HEK293 (cell line): ENCODE measurements at regions not wholly inside any gene's neighbourhood (a gene's known extent, or its start where the extent isn't known, plus 50 kb on each side); places are given as distances from the start of the nearest gene placed in this dataset.

ENCODE experiments used
- CTCF ChIA-PET: fragments of 350-600 bp; formaldehyde crosslinking; extraction: SDS; loops from one replicate; lab custom pipeline; 2021; ENCODE audit warnings: antibody characterized with exemption; lab: Yijun Ruan, JAX
- POLR2A ChIA-PET: fragments of 300-600 bp; formaldehyde crosslinking; extraction: SDS; loops from one replicate; lab custom pipeline; 2020; ENCODE audit warnings: antibody characterized with exemption, inconsistent platforms; lab: Yijun Ruan, JAX
- H3K27ac ChIP-seq: fragments of 200-500 bp; sonication (Bioruptor generic); 2 replicates; pipeline ENCODE4 v1.5.1; 2014; ENCODE audit warnings: low read depth, low read length, control low read depth, inconsistent platforms; ENCODE audit errors: extremely low read depth
- H3K36me3 ChIP-seq, 2 experiments: fragments of 200-500 bp in 1 of 2; sonication (Bioruptor generic) in 1 of 2; 1 replicate in 1 of 2; 2 replicates in 1 of 2; pipeline ENCODE4 v1.5.1; 2014 to 2017; ENCODE audit warnings: inconsistent platforms in 2 of 2, low read length in 2 of 2; ENCODE audit not compliant: control insufficient read depth in 2 of 2, insufficient read depth in 1 of 2
- H3K4me1 ChIP-seq: fragments of 200-500 bp; sonication (Bioruptor generic); 2 replicates; pipeline ENCODE4 v1.5.1; 2014; ENCODE audit warnings: mild to moderate bottlenecking, low read length, inconsistent platforms; ENCODE audit not compliant: control insufficient read depth, insufficient read depth
- H3K4me3 ChIP-seq: 2 replicates; pipeline ENCODE4 v1.5.1; 2011; ENCODE audit warnings: low read depth, mild to moderate bottlenecking, control low read depth, low read length, moderate library complexity
- H3K9me3 ChIP-seq: fragments of 200-500 bp; sonication (Bioruptor generic); 2 replicates; pipeline ENCODE4 v1.5.1; 2014; ENCODE audit warnings: low read depth, low read length, inconsistent platforms; ENCODE audit not compliant: control insufficient read depth, insufficient read depth
- GLI2 ChIP-seq: fragments of 450-650 bp; formaldehyde crosslinking; IDR thresholded peaks from 2 replicates; pipeline ENCODE4; 2017; ENCODE audit warnings: missing biosample characterization, missing genetic modification characterization, low read depth, borderline replicate concordance
- HIC1 ChIP-seq: fragments of 450-650 bp; formaldehyde crosslinking; IDR thresholded peaks from 2 replicates; pipeline ENCODE4 v1.5.1; 2016; ENCODE audit warnings: missing biosample characterization, missing genetic modification characterization
- OSR2 ChIP-seq: fragments of 450-650 bp; formaldehyde crosslinking; IDR thresholded peaks from 2 replicates; pipeline ENCODE4 v1.5.1; 2016; ENCODE audit warnings: missing biosample characterization, missing genetic modification characterization
- PRDM10 ChIP-seq: fragments of 450-650 bp; formaldehyde crosslinking; IDR thresholded peaks from 2 replicates; pipeline ENCODE4 v1.5.1; 2016; ENCODE audit warnings: missing biosample characterization, missing genetic modification characterization
- WT1 ChIP-seq: fragments of 450-650 bp; formaldehyde crosslinking; IDR thresholded peaks from 2 replicates; pipeline ENCODE4 v1.5.1; 2016; ENCODE audit warnings: missing biosample characterization, missing genetic modification characterization
- ZBTB7A ChIP-seq: fragments of 450-650 bp; formaldehyde crosslinking; IDR thresholded peaks from 2 replicates; pipeline ENCODE4 v1.5.1; 2016; ENCODE audit warnings: low read depth, missing biosample characterization, missing genetic modification characterization
- ZBTB8A ChIP-seq: fragments of 450-650 bp; formaldehyde crosslinking; IDR thresholded peaks from 2 replicates; pipeline ENCODE4 v1.5.1; 2016; ENCODE audit warnings: missing biosample characterization, missing genetic modification characterization
- ZFP3 ChIP-seq: fragments of 450-650 bp; formaldehyde crosslinking; IDR thresholded peaks from 2 replicates; pipeline ENCODE4 v1.5.1; 2016; ENCODE audit warnings: low read depth, missing biosample characterization, missing genetic modification characterization
- ZNF18 ChIP-seq: fragments of 450-650 bp; formaldehyde crosslinking; IDR thresholded peaks from 2 replicates; pipeline ENCODE4 v1.5.1; 2016; ENCODE audit warnings: missing biosample characterization, missing genetic modification characterization
- ZNF354C ChIP-seq: fragments of 450-650 bp; formaldehyde crosslinking; IDR thresholded peaks from 2 replicates; pipeline ENCODE4 v1.5.1; 2016; ENCODE audit warnings: missing biosample characterization, missing genetic modification characterization, low read depth, borderline replicate concordance
- ZNF362 ChIP-seq: fragments of 450-650 bp; formaldehyde crosslinking; IDR thresholded peaks from 2 replicates; pipeline ENCODE4 v1.5.1; 2016; ENCODE audit warnings: missing biosample characterization, missing genetic modification characterization
- ZNF37A ChIP-seq: fragments of 450-650 bp; IDR thresholded peaks from 2 replicates; pipeline ENCODE4 v1.5.1; 2018; ENCODE audit warnings: missing biosample characterization, missing genetic modification characterization
- ZNF391 ChIP-seq: fragments of 450-650 bp; formaldehyde crosslinking; IDR thresholded peaks from 2 replicates; pipeline ENCODE4 v1.5.1; 2016; ENCODE audit warnings: low read depth, missing biosample characterization, missing genetic modification characterization, borderline replicate concordance
- ZNF423 ChIP-seq: fragments of 450-650 bp; formaldehyde crosslinking; IDR thresholded peaks from 2 replicates; pipeline ENCODE4 v1.5.1; 2016; ENCODE audit warnings: missing biosample characterization, missing genetic modification characterization
- ZNF426 ChIP-seq: fragments of 450-650 bp; formaldehyde crosslinking; IDR thresholded peaks from 2 replicates; pipeline ENCODE4 v1.5.1; 2017; ENCODE audit warnings: missing biosample characterization, missing genetic modification characterization, mild to moderate bottlenecking, inconsistent platforms, moderate library complexity
- ZNF473 ChIP-seq: fragments of 450-650 bp; formaldehyde crosslinking; IDR thresholded peaks from 2 replicates; pipeline ENCODE4 v1.5.1; 2017; ENCODE audit warnings: missing biosample characterization, missing genetic modification characterization
- ZNF510 ChIP-seq: fragments of 450-650 bp; formaldehyde crosslinking; IDR thresholded peaks from 2 replicates; pipeline ENCODE4 v1.5.1; 2018; ENCODE audit warnings: mild to moderate bottlenecking, missing genetic modification characterization, missing biosample characterization; ENCODE audit not compliant: insufficient replicate concordance
- ZNF548 ChIP-seq: fragments of 450-650 bp; formaldehyde crosslinking; IDR thresholded peaks from 2 replicates; pipeline ENCODE4 v1.5.1; 2016; ENCODE audit warnings: missing biosample characterization, missing genetic modification characterization
- ZNF560 ChIP-seq: fragments of 450-650 bp; formaldehyde crosslinking; IDR thresholded peaks from 2 replicates; pipeline ENCODE4 v1.5.1; 2017; ENCODE audit warnings: missing biosample characterization, missing genetic modification characterization, borderline replicate concordance
- ZNF585B ChIP-seq: fragments of 450-650 bp; formaldehyde crosslinking; IDR thresholded peaks from 2 replicates; pipeline ENCODE4 v1.5.1; 2016; ENCODE audit warnings: missing biosample characterization, missing genetic modification characterization
- ZNF624 ChIP-seq: fragments of 450-650 bp; formaldehyde crosslinking; IDR thresholded peaks from 2 replicates; pipeline ENCODE4 v1.5.1; 2017; ENCODE audit warnings: missing biosample characterization, missing genetic modification characterization
- ZNF701 ChIP-seq: fragments of 450-650 bp; formaldehyde crosslinking; IDR thresholded peaks from 2 replicates; pipeline ENCODE4 v1.5.1; 2016; ENCODE audit warnings: missing biosample characterization, missing genetic modification characterization
- ZNF768 ChIP-seq: fragments of 450-650 bp; formaldehyde crosslinking; IDR thresholded peaks from 2 replicates; pipeline ENCODE4 v1.5.1; 2018; ENCODE audit warnings: missing biosample characterization, mild to moderate bottlenecking, missing genetic modification characterization
- ZNF785 ChIP-seq: fragments of 450-650 bp; formaldehyde crosslinking; IDR thresholded peaks from 2 replicates; pipeline ENCODE4 v1.5.1; 2016; ENCODE audit warnings: missing biosample characterization, missing genetic modification characterization
- ZXDB ChIP-seq: fragments of 450-650 bp; formaldehyde crosslinking; IDR thresholded peaks from 2 replicates; pipeline ENCODE4 v1.5.1; 2016; ENCODE audit warnings: missing biosample characterization, missing genetic modification characterization

GRCh38 chr21:28090546-28090945, 902.1 kb downstream of the LTN1 start:
- H3K4me3 ChIP-seq, result no peak overlapping the region
- ChIA-PET POLR2A (no interaction called here), CTCF (no interaction called here)
- no peaks in the 10 kb centered on the region for H3K9me3 ChIP-seq
- TF ChIP-seq ZNF624 (tag by site-specific recombination) (no peak), GLI2 (no peak), ZNF510 (no peak), ZNF37A (tag by site-specific recombination) (no peak), OSR2 (no peak), ZNF423 (tag by site-specific recombination) (no peak), ZNF785 (tag by site-specific recombination) (no peak), ZNF354C (no peak), ZNF585B (tag by site-specific recombination) (no peak), ZNF391 (no peak), ZNF362 (tag by site-specific recombination) (no peak)
- no peak overlapping the region for H3K27ac ChIP-seq
- no peaks in the 10 kb centered on the region for H3K4me1 ChIP-seq
- no peaks in the 10 kb centered on the region for H3K36me3 ChIP-seq

GRCh38 chr21:28089599-28090441, 902.9 kb downstream of the LTN1 start:
- no peak overlapping the region for H3K4me3 ChIP-seq
- CTCF ChIA-PET, result interaction anchor here (0.6 kb wide), 1 partner anchor 661 kb away, joined by 3 read pairs; no protein-coding TSS in a partner anchor
- H3K27ac ChIP-seq, result no peak overlapping the region
- H3K4me1 ChIP-seq, result no peaks in the 10 kb centered on the region
- H3K9me3 ChIP-seq, result no peaks in the 10 kb centered on the region
- no peaks in the 10 kb centered on the region for H3K36me3 ChIP-seq
- POLR2A ChIA-PET, result no interaction called here
- TF ChIP-seq ZNF701 (tag by site-specific recombination) (no peak), ZXDB (tag by site-specific recombination) (no peak), HIC1 (tag by site-specific recombination) (no peak), WT1 (tag by site-specific recombination) (no peak), ZFP3 (tag by site-specific recombination) (no peak), ZBTB7A (no peak), ZNF473 (tag by site-specific recombination) (no peak), ZNF768 (tag by site-specific recombination) (no peak), ZNF560 (no peak), PRDM10 (tag by site-specific recombination) (no peak), ZBTB8A (tag by site-specific recombination) (no peak), ZNF18 (tag by site-specific recombination) (no peak), ZNF548 (tag by site-specific recombination) (no peak), ZNF426 (tag by site-specific recombination) (no peak)
